ENCODE measurements at regions not wholly inside any gene's neighbourhood (a gene's known extent, or its start where the extent isn't known, plus 50 kb on each side); places are given as distances from the start of the nearest gene placed in this dataset.
"Not testable (repeated sequence)": the region's sequence is repeated elsewhere in the genome, so short reads cannot be mapped to it uniquely, and the experiment has no call there.

DNA sequence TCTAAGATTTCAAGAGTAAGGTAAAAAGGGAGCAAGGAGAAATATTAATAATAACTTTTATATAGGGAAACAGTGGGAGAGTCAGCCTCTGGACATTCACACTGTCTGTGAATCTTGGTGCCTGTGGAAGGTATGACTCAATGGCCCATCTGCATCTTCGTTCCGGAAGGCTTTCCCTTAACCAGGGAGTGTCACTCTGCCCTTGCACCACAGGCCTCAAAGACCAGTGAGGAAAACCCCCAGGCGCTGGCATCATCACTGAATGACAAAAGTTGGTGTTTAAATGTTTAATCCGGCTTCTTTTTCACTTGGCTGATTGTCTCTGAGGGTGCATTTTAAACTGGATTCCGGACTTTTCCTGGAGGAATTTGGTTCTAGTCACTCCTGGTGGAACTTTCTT lies 522.4 kb upstream of the TLE4 start:
- DNase-seq: no peak

DNA sequence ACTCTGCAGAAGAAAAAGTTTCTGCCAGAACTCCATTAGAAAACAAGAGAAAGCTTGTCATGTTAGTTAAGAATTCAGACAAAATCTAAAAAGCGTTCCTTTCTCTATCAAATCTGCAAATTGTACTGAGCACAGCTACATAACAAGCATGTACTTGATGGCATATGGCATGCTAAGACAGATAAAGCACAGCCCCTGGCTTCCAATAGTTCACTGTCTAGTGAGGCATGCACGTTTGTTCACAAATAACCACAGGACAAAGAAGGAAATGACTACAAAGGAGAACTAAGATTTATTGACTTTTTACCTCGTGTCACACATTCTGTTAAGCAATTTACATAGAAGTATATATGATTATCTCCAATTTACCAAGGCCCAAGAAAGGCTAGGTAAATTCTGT lies 518.2 kb upstream of the TLE4 start:
- DNase-seq: no peak

DNA sequence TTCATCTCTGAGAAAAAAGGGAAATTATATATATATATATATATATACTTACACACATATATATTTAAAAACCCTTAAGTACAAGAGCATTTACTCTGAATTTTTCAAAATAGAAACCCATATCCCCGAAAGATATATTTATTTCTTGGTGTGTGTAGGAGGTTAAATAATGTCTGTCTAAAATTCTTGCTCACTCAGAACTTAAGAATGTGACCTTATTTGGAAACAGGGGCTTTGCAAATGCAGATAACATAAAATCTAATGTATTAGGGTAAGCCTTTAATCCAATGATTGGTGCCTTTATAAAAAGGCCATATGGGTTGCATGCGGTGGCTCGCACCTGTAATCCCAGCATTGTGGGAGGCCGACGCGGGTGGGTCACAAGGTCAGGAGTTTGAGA lies 517.3 kb upstream of the TLE4 start:
- no peak for DNase-seq

DNA sequence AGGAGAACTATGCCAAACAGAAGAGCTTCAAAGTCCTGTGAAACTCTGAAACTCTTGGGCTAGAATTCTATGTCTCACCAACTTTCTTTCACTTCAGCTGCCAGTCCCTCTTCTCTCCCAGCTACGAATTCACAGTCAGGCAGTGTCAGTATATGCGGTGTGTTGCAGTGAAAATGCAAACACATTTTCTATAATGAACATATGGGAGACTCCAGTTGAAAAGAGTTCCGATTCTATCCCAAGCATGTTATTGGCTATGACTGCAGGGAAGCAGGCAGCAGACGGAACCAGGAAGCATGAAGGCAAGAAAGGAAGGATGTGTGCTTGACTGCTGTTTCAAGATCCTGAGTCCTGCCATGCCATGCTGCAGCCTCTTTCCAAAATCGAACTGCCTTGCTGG lies 515.7 kb upstream of the TLE4 start:
- DNase-seq: no peak

DNA sequence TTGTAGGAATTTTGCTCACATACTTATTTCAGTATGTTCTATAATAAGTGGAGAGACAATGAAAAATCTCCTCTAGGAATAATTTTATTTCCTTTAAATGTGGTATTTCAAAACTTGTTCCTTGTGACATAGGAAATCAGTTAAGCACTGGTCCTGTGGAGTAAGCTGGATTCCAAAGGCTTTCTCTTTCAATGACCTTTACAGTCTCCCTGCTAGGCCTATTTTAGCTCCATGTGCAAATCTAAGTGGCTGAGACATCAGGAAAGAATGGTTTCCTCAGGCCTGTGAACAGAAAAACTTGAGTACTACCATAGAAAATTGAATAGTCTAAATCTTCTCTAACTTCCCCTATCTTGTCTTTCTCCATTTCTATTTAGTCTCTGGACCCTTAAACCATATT lies 514.2 kb upstream of the TLE4 start:
- DNase-seq: no peak

DNA sequence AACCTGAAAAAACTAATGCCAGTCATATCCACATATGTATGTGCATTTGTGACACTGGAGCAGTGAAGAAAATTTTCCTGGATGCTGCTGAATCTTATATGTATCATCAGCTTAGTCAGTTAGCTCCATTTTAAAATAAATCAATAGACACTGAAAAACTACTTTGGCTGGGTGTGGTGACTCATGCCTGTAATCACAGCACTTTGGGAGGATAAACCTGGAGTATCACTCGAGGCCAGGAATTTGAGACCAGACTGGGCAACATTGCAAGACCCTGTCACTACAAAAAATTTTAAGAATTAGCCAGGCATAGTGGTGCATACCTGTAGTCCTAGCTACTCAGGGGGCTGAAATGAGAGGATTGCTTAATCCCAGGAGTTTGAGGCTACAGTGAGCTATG lies 511.0 kb upstream of the TLE4 start:
- DNase-seq: no peak

DNA sequence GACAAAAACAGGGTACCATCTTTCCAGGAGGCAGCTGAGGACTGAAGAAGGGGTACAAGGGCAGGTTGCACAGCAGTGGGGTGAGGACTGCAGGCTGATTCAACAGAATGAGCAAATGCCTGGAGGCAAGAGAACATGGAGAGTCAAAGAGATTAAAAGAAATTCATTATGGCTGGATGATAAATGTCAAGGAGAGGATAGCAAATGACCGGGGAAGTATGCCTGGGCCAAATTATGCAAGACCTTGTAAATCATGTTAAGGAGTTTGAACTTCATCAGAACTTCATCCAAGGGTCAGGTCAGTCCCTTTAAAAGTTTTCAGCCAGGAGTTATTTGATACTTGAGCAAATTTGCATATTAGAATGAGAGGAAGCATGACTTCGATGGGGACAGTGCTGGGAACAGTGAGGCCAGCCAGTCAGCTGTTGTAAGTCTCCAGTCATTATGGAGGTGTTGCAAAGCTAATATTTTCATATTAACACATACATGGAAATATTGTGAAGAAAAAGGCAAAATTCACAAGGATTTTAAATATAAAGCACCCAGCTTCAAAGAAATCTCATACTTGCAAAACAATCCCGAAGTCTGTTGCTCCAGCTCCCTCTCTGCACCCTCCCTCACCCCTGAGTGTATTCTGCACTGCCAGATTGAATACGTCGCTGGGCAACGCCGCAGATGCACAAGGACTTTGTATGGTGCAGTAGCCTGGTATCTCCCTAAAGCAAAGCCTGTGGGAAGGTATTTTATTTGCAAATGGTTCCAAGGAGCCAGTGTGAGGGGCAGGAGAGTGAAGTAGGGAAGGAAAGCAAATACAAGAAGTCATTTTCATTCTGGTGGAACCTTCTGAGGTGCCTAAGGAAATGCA lies 509.8 kb upstream of the TLE4 start:
- DNase-seq: no peak

DNA sequence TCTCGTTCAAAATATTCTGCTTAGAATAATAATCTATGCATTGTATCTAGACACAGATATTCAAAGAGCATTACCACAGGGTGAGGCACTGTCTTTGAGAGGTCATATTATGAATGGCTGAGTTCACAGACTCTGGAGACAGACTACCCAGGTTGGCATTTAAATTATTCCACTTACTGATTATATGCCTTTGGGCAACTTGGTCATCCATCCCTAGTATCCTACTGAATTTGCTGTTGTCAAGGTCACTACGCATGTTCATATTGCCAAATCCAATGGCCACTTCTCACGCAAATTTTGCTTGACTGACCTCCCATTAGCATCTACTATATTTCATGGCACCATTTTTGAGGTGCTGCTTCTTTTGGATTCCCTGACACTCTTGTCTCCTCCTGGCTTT lies 498.6 kb upstream of the TLE4 start:
- no peak for DNase-seq

DNA sequence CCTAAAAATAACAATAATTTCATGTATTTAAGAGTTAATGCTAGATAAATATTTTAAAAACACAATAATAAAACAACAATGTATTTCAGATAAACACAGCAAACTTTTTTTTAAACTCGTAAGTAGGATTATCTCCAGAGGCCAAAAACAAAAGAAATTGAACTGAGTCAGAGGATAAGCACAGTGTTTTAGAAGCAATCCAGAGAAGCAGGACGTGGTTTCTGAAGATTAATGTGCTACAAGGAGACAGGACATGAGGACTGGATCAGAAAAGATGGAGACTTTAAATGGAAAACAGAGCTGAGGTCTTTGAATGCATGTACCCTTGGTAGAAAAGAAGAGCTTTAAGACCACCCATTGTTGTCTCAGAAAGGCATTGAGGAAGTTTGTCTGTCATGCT lies 491.2 kb upstream of the TLE4 start:
- DNase-seq: no peak

DNA sequence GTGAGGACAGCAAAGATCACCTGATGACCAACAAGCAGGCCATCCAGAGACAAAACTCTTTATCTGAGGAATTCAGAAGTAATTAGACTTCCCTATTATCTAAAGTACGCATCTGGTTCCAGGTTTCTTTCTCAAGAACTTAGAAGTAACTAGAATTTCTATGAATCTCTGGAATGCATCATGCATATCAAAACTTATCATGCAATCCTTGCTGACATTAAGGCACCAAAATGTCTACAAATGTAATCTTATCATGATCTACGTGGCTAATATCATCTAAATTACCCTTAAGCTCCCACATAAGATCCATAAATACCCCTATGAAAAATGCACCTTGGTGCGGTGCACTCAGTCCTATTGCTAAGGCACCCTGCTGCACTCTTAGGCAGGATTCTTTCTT lies 488.1 kb upstream of the TLE4 start:
- no peak for DNase-seq

DNA sequence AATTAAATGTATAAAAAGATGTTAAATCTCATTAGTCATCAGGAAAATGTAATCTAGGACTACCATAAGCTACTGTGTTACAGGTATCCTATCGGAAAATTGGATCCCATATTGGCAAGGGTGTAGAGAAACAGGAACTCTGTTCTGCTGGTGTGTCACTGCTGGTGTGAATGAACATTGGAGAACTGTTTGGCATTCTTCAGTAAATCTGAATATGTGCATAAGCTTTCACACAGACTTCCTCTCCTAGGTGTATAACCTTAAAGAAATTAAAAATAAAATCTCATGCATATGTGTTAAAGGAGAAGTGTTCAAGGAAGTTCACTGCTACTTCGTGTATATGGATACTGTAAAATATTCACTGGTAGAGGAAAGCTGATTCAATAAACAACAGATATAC lies 484.6 kb upstream of the TLE4 start:
- no peak for DNase-seq

DNA sequence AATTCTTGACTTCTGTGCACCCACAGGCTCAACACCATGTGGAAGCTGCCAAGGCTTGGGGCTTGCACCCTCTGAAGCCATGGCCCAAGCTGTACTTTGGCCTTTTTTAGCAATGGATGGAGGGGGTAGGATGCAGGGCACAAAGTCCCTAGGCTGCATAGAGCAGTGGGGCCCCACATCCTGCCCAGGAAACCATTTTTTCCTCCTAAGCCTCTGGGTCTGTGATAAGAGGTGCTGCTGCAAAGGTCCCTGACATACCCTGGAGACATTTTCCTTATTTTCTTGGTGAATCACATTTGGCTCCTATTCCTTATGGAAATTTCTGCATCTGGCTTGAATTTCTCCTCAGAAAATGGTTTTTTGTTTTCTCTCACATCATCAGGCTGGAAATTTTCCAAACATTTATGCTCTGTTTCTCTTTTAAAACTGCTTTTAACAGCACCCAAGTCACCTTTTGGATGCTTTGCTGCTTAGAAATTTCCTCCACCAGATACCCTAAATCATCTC lies 482.7 kb upstream of the TLE4 start:
- DNase-seq: no peak

DNA sequence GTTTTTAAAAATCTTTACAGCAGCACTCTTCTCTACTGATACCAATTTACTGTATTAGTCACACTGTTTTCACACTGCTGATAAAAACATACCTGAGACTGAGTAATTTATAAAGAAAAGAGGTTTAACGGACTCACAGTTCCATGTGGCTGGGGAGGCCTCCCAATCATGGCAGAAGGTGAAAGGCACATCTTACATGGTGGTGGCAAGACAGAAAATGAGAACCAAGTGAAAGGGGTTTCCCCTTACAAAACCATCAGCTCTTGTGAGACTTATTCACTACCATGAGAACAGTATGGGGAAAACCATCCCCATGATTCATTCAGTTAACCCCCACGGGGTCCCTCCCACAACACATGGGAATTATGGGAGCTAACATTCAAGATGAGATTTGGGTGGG lies 481.9 kb upstream of the TLE4 start:
- not testable (repeated sequence) for DNase-seq

DNA sequence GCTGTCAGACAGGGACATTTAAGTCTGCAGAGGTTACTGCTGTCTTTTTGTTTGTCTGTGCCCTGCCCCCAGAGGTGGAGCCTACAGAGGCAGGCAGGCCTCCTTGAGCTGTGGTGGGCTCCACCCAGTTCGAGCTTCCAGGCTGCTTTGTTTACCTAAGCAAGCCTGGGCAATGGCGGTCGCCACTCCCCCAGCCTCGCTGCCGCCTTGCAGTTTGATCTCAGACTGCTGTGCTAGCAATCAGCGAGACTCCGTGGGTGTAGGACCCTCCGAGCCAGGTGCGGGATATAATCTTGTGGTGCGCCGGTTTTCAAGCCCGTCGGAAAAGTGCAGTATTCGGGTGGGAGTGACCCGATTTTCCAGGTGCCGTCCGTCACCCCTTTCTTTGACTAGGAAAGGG lies 468.5 kb upstream of the TLE4 start:
- not testable (repeated sequence) for DNase-seq

DNA sequence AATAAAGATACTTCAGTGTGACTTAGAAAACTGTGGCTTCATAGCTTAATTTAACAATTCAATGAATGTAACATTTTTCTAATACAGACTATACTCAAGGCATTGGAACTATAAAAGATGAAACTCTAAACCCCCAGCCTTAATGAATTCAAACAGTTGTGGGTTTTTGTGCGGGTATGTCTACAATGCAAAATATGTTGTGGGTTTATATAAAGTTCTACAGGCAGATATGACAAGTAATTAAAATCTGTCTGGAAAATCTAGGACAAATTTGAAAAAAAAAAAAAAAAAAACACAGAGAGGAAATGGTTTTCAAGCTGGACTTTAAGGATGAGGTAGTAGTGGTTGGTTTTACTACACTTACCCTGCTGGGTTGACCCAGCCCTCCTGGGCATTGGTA lies 467.5 kb upstream of the TLE4 start:
- DNase-seq: no peak

DNA sequence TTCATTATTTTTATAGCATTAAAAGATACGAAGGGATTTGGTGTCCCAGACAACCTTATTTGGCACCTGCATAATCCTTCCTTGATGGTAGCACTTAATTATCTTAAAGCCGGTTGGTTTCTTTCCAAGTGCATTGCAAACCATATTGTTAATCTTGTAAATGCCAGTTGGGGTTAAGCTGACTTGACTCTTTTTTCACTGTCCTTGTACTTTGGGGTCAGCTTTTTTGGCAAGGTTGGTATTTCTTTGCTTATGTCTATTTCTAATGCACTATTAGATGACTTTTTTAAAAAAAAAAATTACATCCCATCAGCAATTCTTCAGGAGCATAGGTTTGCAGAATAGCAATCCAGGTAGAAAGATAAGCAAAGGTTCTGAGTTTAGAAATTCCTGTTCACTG lies 466.8 kb upstream of the TLE4 start:
- no peak for DNase-seq

DNA sequence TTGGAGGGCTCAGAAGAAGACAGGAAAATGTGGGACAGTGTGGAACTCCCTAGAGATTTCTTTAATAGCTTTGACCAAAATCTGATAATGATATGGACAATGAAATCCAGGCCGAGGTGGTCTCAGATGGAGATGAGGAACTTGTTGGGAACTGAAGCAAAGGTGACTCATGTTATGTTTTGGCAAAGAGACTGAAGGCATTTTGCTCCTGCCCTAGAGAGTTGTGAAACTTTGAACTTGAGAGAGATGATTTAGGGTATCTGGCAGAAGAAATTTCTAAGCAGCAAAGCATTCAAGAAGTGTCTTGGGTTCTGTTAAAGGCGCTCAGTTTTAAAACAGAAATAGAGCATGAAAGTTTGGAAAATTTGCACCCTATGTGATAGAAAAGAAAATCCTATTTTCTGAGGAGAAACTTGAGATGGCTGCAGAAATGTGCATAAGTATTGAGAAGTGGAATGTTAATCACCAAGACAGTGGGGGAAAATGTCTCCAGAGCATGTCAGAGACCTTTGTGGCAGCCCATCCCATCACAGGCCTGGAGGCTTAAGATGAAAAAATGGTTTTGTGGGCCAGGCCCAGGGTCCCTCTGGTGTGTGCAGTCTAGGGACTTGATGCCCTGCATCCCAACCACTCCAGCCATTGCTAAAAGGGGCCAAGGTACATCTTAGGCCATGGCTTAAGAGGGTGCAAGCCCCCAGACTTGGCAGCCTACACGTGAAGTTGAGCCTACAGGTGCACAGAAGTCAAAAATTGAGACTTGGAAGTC lies 463.7 kb upstream of the TLE4 start:
- no peak for DNase-seq

DNA sequence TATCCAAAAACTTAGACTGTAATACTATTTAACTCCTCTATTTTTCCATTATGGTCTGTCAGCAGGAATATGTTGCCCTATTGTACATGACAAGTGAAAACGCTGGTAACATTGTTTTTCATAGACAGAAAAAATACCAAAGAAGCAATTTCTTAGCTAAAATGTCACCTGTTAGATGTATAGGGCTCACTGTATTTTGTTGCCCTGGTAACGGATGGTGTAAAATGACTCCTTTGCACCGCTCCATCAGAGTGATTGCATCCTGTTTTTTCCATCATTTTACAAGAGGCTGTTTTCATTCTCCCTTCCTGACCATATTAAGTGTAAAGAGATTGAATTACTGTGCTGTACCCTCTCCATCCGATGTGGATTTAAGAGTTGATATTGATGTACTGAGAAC lies 460.1 kb upstream of the TLE4 start:
- DNase-seq: no peak

DNA sequence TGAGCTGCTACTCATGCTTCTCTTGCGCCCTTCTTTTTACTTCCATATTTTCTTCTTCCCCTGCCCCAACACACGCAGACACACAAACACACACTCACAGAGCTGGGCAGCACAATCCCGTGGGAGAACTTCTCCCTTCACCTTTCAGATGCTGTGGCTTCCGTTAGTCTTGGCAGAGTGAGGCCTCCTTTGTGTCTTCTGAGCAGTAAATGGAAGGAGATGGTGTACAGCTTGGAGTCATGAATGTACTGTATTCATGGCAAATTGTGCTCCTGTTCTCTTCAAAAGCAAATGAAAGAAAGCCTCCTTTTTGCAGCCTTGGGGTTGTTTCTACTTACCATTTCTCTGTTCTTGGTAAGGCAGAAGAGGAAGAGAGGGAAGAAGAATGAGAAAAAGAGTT lies 456.6 kb upstream of the TLE4 start:
- no peak for DNase-seq

DNA sequence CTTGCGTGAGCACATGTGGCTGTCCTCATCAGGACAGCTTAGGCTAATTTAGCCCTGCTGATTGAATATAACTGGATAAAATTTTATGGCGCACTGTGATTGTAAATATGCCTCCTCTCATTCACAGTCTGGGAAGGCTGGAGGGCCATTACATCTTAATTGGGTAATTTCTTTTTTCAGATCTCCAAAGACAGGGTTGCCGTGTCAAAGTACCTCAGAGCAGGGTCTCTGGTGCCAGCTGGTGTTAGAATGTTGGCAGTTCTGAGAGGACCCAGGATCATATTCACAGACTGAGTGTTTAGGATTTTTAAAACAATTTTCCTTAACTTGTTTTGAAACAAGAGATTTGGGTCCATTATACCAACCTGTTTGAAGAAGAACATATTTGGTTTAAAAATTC lies 455.7 kb upstream of the TLE4 start:
- peak; percentile 77 for DNase-seq

DNA sequence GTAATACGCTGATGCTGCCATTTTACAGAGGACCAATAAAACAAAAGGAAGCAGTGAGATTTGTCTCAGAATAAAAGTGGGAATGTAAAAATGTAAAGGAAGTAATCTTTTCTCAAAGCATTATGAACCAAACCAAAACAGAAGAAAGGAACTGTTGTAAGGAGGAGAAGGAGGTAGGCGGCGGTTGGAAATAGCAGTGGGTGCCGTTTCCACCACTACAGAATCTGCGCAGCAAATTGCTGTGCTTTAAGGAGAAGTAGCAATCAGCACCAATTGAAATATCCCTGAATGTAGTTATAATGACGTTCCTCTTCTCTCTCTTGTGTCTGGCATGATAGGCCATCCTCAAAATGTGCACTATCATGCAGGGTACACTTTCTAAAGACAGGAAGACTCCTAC lies 455.1 kb upstream of the TLE4 start:
- DNase-seq: no peak

DNA sequence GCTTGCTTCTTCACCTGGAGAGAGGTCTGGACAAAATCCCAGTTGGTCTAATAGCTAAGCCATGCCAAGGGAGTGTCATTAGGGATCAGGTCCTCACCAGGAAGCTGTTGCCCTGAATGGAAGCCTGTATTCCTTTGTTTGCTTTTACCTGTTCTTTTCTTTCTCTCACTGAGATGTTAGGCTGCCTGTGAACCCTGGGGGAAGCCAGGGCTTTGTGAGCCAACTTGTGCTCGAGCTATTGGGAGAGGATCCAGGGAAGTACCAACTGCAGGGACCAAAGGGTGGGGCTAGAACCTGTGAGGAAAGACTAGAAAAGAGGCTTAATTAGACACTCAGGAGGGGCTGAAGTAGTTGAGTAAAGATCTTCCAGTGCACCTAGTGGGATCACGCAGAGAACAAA lies 451.2 kb upstream of the TLE4 start:
- peak; percentile 53 for DNase-seq

DNA sequence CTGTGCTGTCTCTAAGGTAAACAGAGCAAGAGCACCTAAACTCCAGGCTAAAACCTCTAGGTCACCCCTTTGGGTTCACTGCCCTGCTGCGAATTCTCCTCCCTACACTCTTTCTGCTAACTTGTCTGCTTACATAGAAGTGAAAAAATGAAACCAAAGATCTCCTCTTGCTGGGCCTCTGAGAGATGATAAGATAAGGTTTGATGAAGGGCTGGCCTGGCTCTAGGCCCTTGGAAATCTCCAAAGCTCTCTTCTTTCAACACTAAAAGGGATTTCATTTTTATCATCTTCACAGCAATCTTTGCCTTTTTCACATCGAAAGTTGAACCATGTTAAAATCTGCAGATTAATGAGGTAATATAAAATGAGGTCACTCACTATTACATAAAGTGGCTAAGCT lies 450.8 kb upstream of the TLE4 start:
- no peak for DNase-seq

DNA sequence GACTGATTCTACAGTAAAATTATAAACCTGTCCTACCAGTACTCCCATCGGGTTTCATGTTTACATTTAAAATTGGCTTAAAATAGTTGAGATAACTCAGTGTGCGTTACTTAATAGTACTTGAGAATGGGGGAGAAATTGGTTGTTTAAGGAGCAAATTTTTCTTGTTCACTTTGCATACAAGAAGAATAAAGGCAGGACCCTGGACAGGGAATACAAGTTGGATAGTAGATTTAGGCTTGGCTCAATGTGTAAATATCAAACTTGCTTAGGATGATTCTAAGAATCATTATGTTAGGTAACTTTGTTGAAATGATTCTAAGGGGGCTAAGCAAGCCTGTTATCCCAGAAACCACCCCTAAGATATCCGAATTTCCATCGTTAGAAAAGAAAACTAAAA lies 448.4 kb upstream of the TLE4 start:
- no peak for DNase-seq
